ENCODE measurements at regions not wholly inside any gene's neighbourhood (a gene's known extent, or its start where the extent isn't known, plus 50 kb on each side); places are given as distances from the start of the nearest gene placed in this dataset.

DNA sequence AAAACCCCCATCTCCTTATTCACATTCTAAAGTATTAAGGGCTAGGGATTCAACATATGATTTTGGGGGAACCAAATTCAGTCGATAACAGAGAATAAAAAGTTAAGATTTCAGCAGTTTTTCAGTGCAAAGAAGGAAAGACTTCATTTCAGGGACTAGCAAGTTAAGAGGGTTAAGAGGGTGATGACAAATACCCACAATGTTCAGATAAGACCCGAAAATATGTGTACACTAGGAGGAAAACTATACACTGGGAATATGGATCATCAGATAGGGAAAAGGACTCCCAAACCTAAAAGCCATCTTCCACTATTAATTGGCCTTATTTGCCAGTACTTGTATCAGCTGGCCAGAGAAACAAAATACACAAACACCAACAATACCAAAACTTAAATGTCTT is 824.2 kb downstream of the SLC16A7 start:
- ChIA-PET POLR2A (no interaction called here), CTCF (no interaction called here), RAD21 (ENCODE audit: low non-redundant PET in 1 of 2, low total read pairs in 2 of 2, uncharacterized antibody in 2 of 2, unreplicated experiment in 2 of 2) (no interaction called here)
- Histone ChIP-seq H4K20me1 (ENCODE audit: insufficient read depth) (no peaks in the 10 kb centered on the region), H3K27ac (ENCODE audit: low read depth, low read length) (no peak overlapping the region), H3K9me2 (ENCODE audit: insufficient read depth) (no peaks in the 10 kb centered on the region), H3K4me2 (ENCODE audit: low read length) (no peak overlapping the region), H3K4me1 (ENCODE audit: control insufficient read depth in 1 of 2, insufficient read depth in 2 of 2, low read length in 2 of 2) (no peaks in the 10 kb centered on the region), H3K36me3 (ENCODE audit: control insufficient read depth in 1 of 2, insufficient read depth in 2 of 2, low read length in 2 of 2) (no peaks in the 10 kb centered on the region), H3K79me2 (ENCODE audit: insufficient read depth, low read length) (no peaks in the 10 kb centered on the region), H3K9me3 (ENCODE audit: control insufficient read depth in 1 of 2, insufficient read depth in 1 of 2, low read depth in 1 of 2, low read length in 2 of 2) (peaks cover 0 to 9% of the 10 kb centered on the region in 2 experiments; a peak in 2 of 4 replicates), H3K27me3 (ENCODE audit: insufficient read depth, low read length) (no peaks in the 10 kb centered on the region), H2AFZ (ENCODE audit: low read depth, low read length, poor library complexity, severe bottlenecking) (no peak overlapping the region), H3K4me3 (replicated peaks in 1 of 2; ENCODE audit: low read depth in 1 of 2, low read length in 2 of 2) (no peak overlapping the region), H3K9ac (ENCODE audit: low read length) (no peak overlapping the region)
- BruUV-seq (replicated peaks) = no TSS peak
- no peak for DNase-seq (ENCODE audit: low read depth, low spot score)
- no peak for TF ChIP-seq RAD21 (IDR thresholded peaks at IDR 0.05; ENCODE audit: low read depth)
- TF ChIP-seq FOSL1 (IDR thresholded peaks at IDR 0.05; ENCODE audit: low read depth) = no peak
- TF ChIP-seq JUND (IDR thresholded peaks at IDR 0.05) = no peak
- no peak for TF ChIP-seq EGR1 (IDR thresholded peaks at IDR 0.05; ENCODE audit: low read depth)
- TF ChIP-seq TCF7L2 (IDR thresholded peaks at IDR 0.05; ENCODE audit: borderline replicate concordance, extremely low read depth, insufficient read depth, insufficient read length) = no peak
- no peak for TF ChIP-seq REST (IDR thresholded peaks at IDR 0.05; ENCODE audit: low read depth)
- no peak for TF ChIP-seq POLR2AphosphoS5 (IDR thresholded peaks at IDR 0.05; ENCODE audit: low read depth, low read length)
- TF ChIP-seq, protein P1, sequence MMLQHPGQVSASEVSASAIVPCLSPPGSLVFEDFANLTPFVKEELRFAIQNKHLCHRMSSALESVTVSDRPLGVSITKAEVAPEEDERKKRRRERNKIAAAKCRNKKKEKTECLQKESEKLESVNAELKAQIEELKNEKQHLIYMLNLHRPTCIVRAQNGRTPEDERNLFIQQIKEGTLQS (IDR thresholded peaks at IDR 0.05) = no peak
- TF ChIP-seq ZNF274 (IDR thresholded peaks at IDR 0.05; ENCODE audit: low read depth, low read length) = no peak
- no peak for TF ChIP-seq ELF1 (IDR thresholded peaks at IDR 0.05; ENCODE audit: borderline replicate concordance, low read depth)
- TF ChIP-seq CEBPB (IDR thresholded peaks at IDR 0.05; ENCODE audit: low read depth) = no peak
- TF ChIP-seq, protein P2, sequence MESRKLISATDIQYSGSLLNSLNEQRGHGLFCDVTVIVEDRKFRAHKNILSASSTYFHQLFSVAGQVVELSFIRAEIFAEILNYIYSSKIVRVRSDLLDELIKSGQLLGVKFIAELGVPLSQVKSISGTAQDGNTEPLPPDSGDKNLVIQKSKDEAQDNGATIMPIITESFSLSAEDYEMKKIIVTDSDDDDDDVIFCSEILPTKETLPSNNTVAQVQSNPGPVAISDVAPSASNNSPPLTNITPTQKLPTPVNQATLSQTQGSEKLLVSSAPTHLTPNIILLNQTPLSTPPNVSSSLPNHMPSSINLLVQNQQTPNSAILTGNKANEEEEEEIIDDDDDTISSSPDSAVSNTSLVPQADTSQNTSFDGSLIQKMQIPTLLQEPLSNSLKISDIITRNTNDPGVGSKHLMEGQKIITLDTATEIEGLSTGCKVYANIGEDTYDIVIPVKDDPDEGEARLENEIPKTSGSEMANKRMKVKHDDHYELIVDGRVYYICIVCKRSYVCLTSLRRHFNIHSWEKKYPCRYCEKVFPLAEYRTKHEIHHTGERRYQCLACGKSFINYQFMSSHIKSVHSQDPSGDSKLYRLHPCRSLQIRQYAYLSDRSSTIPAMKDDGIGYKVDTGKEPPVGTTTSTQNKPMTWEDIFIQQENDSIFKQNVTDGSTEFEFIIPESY (IDR thresholded peaks at IDR 0.05; ENCODE audit: extremely low read depth, insufficient replicate concordance, low read length) = no peak
- no peak for TF ChIP-seq YY1 (IDR thresholded peaks at IDR 0.05; ENCODE audit: extremely low read depth, insufficient replicate concordance, low read depth, low read length)
- no peak for TF ChIP-seq EZH2phosphoT487 (IDR thresholded peaks at IDR 0.05; ENCODE audit: borderline replicate concordance)
- TF ChIP-seq SP1 (IDR thresholded peaks at IDR 0.05; ENCODE audit: low read depth) = no peak
- TF ChIP-seq, protein P3, sequence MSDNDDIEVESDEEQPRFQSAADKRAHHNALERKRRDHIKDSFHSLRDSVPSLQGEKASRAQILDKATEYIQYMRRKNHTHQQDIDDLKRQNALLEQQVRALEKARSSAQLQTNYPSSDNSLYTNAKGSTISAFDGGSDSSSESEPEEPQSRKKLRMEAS (IDR thresholded peaks at IDR 0.05) = no peak
- TF ChIP-seq CTCF (IDR thresholded peaks at IDR 0.05 in 2 of 3, conservative IDR thresholded peaks at IDR 0.05 in 1 of 3; ENCODE audit: borderline replicate concordance in 1 of 3, insufficient read depth in 1 of 3, low read depth in 2 of 3, low read length in 2 of 3) = no peak
- no peak for ATAC-seq
- intact Hi-C loops (cut with micrococcal nuclease) = no loop called here
